Panc1 (cell line): ENCODE measurements at regions not wholly inside any gene's neighbourhood (a gene's known extent, or its start where the extent isn't known, plus 50 kb on each side); places are given as distances from the start of the nearest gene placed in this dataset.

Source experiments
- POLR2AphosphoS5 ChIP-seq: IDR thresholded peaks from 2 replicates; pipeline ENCODE4 v1.6.1; 2012; ENCODE audit warnings: mild to moderate bottlenecking, low read depth, low read length, moderate library complexity
- TF ChIP-seq, protein P1 (sequence below): fragments of 450-650 bp; IDR thresholded peaks from 2 replicates; pipeline ENCODE4 v1.5.1; 2017; ENCODE audit warnings: mild to moderate bottlenecking
- TF ChIP-seq, protein P2 (sequence below), 2 experiments: IDR thresholded peaks; 2 replicates each; pipeline ENCODE4 v1.6.1; 2011 to 2012; ENCODE audit warnings: low read depth in 2 of 2, control low read depth in 1 of 2, low read length in 1 of 2, mild to moderate bottlenecking in 1 of 2, moderate library complexity in 1 of 2; ENCODE audit not compliant: insufficient read depth in 1 of 2

DNA sequence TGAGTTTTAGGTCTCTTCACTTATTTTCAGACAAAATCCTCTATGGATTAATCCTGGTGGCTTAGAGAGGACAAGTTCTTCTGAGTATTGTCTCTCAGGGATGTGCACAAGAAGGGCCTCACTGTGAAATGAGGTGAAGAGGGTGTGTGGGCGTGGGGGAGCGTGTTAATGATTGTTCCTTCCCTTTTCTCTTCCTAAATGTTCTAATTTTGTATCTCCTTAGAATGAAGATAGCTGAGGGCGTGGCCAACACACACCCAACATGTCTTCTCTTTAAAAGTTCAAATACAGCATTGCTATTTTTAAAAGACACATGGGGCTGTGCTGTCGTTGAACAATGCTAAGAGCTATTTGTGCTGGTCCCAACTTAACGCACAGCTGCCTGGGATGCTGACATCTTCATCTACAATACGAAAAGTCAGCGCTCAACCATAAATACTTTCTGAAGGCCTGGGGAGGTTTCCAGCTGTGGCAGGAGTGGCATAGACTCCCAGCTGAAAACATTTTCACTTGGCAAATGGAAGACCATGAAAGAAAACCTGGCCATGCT lies 135.9 kb downstream of the JCAD start:
- TF ChIP-seq, protein P1, sequence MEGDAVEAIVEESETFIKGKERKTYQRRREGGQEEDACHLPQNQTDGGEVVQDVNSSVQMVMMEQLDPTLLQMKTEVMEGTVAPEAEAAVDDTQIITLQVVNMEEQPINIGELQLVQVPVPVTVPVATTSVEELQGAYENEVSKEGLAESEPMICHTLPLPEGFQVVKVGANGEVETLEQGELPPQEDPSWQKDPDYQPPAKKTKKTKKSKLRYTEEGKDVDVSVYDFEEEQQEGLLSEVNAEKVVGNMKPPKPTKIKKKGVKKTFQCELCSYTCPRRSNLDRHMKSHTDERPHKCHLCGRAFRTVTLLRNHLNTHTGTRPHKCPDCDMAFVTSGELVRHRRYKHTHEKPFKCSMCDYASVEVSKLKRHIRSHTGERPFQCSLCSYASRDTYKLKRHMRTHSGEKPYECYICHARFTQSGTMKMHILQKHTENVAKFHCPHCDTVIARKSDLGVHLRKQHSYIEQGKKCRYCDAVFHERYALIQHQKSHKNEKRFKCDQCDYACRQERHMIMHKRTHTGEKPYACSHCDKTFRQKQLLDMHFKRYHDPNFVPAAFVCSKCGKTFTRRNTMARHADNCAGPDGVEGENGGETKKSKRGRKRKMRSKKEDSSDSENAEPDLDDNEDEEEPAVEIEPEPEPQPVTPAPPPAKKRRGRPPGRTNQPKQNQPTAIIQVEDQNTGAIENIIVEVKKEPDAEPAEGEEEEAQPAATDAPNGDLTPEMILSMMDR = no peak
- TF ChIP-seq, protein P2, sequence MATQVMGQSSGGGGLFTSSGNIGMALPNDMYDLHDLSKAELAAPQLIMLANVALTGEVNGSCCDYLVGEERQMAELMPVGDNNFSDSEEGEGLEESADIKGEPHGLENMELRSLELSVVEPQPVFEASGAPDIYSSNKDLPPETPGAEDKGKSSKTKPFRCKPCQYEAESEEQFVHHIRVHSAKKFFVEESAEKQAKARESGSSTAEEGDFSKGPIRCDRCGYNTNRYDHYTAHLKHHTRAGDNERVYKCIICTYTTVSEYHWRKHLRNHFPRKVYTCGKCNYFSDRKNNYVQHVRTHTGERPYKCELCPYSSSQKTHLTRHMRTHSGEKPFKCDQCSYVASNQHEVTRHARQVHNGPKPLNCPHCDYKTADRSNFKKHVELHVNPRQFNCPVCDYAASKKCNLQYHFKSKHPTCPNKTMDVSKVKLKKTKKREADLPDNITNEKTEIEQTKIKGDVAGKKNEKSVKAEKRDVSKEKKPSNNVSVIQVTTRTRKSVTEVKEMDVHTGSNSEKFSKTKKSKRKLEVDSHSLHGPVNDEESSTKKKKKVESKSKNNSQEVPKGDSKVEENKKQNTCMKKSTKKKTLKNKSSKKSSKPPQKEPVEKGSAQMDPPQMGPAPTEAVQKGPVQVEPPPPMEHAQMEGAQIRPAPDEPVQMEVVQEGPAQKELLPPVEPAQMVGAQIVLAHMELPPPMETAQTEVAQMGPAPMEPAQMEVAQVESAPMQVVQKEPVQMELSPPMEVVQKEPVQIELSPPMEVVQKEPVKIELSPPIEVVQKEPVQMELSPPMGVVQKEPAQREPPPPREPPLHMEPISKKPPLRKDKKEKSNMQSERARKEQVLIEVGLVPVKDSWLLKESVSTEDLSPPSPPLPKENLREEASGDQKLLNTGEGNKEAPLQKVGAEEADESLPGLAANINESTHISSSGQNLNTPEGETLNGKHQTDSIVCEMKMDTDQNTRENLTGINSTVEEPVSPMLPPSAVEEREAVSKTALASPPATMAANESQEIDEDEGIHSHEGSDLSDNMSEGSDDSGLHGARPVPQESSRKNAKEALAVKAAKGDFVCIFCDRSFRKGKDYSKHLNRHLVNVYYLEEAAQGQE (IDR thresholded peaks at IDR 0.05; ENCODE audit: insufficient read depth in 1 of 2, low read depth in 2 of 2, low read length in 1 of 2) = no peak
- TF ChIP-seq POLR2AphosphoS5 = no peak
